GM12878 (cell line): ENCODE measurements at regions not wholly inside any gene's neighbourhood (a gene's known extent, or its start where the extent isn't known, plus 50 kb on each side); places are given as distances from the start of the nearest gene placed in this dataset.
"Not testable (repeated sequence)": the region's sequence is repeated elsewhere in the genome, so short reads cannot be mapped to it uniquely, and the experiment has no call there.

Experiments used
- CTCF ChIP-seq, 3 experiments: IDR thresholded peaks in 2 of 3; conservative IDR thresholded peaks in 1 of 3; 2 replicates each; pipeline ENCODE4 v1.5.1; 2011; ENCODE audit warnings: low read depth in 3 of 3, low read length in 3 of 3, mild to moderate bottlenecking in 3 of 3, control low read depth in 2 of 3, moderate library complexity in 2 of 3, inconsistent platforms in 1 of 3, mixed read lengths in 1 of 3; ENCODE audit not compliant: control insufficient read depth in 2 of 3, insufficient read depth in 1 of 3; ENCODE audit errors: extremely low read depth in 1 of 3
- EZH2 ChIP-seq: IDR thresholded peaks from 2 replicates; pipeline ENCODE4 v1.6.1; 2012; ENCODE audit warnings: low read depth, mild to moderate bottlenecking, control low read depth, inconsistent platforms, low read length, borderline replicate concordance; ENCODE audit not compliant: control insufficient read depth
- HSF1 ChIP-seq: fragments of 150-350 bp; IDR thresholded peaks from 2 replicates; pipeline ENCODE4 v1.6.1; 2014; ENCODE audit warnings: mild to moderate bottlenecking, low read depth, low read length
- POLR2A ChIP-seq: IDR thresholded peaks from 2 replicates; pipeline ENCODE4 v1.6.1; 2011; ENCODE audit warnings: low read depth, mild to moderate bottlenecking, low read length
- RELB ChIP-seq: fragments of 450-650 bp; IDR thresholded peaks from 2 replicates; pipeline ENCODE4 v1.6.1; 2017; ENCODE audit warnings: low read depth, mild to moderate bottlenecking, moderate library complexity
- SMAD5 ChIP-seq: IDR thresholded peaks from 2 replicates; pipeline ENCODE4 v1.6.1; 2016; ENCODE audit warnings: antibody characterized with exemption, low read depth
- SREBF2 ChIP-seq: IDR thresholded peaks from 2 replicates; pipeline ENCODE4 v1.6.1; 2012; ENCODE audit warnings: mild to moderate bottlenecking, low read length
- ZBTB11 ChIP-seq: fragments of 450-650 bp; formaldehyde crosslinking; IDR thresholded peaks from 2 replicates; pipeline ENCODE4 v1.5.0; 2022; ENCODE audit warnings: mild to moderate bottlenecking, missing genetic modification characterization

GRCh38 chr6:112976579-112976978, 629.4 kb downstream of the RFPL4B start:
- TF ChIP-seq ZBTB11 (CRISPR knock-in tag); CTCF (IDR thresholded peaks at IDR 0.05 in 2 of 3, conservative IDR thresholded peaks at IDR 0.05 in 1 of 3; ENCODE audit: control insufficient read depth in 2 of 3, extremely low read depth in 1 of 3, insufficient read depth in 1 of 3, low read depth in 3 of 3, low read length in 3 of 3); EZH2; SMAD5; POLR2A; HSF1; RELB; SREBF2: not testable (repeated sequence)
